ENCODE measurements at regions not wholly inside any gene's neighbourhood (a gene's known extent, or its start where the extent isn't known, plus 50 kb on each side); places are given as distances from the start of the nearest gene placed in this dataset.
"Not testable (repeated sequence)": the region's sequence is repeated elsewhere in the genome, so short reads cannot be mapped to it uniquely, and the experiment has no call there.

- Histone ChIP-seq H3K4me1 (no peaks in the 10 kb centered on the region), H3K4me3 (no peak overlapping the region), H3K36me3 (no peaks in the 10 kb centered on the region), H3K27ac (no peak overlapping the region), H3K27me3 (no peaks in the 10 kb centered on the region), H3K9me3 (no peaks in the 10 kb centered on the region)
- no peak for DNase-seq (ENCODE audit: low spot score)
- TF ChIP-seq, protein P1, sequence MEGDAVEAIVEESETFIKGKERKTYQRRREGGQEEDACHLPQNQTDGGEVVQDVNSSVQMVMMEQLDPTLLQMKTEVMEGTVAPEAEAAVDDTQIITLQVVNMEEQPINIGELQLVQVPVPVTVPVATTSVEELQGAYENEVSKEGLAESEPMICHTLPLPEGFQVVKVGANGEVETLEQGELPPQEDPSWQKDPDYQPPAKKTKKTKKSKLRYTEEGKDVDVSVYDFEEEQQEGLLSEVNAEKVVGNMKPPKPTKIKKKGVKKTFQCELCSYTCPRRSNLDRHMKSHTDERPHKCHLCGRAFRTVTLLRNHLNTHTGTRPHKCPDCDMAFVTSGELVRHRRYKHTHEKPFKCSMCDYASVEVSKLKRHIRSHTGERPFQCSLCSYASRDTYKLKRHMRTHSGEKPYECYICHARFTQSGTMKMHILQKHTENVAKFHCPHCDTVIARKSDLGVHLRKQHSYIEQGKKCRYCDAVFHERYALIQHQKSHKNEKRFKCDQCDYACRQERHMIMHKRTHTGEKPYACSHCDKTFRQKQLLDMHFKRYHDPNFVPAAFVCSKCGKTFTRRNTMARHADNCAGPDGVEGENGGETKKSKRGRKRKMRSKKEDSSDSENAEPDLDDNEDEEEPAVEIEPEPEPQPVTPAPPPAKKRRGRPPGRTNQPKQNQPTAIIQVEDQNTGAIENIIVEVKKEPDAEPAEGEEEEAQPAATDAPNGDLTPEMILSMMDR (IDR thresholded peaks at IDR 0.05) = no peak
These were observed 258.6 kb downstream of the KTN1 start for GRCh38 chr14:55838529-55839052.

DNA sequence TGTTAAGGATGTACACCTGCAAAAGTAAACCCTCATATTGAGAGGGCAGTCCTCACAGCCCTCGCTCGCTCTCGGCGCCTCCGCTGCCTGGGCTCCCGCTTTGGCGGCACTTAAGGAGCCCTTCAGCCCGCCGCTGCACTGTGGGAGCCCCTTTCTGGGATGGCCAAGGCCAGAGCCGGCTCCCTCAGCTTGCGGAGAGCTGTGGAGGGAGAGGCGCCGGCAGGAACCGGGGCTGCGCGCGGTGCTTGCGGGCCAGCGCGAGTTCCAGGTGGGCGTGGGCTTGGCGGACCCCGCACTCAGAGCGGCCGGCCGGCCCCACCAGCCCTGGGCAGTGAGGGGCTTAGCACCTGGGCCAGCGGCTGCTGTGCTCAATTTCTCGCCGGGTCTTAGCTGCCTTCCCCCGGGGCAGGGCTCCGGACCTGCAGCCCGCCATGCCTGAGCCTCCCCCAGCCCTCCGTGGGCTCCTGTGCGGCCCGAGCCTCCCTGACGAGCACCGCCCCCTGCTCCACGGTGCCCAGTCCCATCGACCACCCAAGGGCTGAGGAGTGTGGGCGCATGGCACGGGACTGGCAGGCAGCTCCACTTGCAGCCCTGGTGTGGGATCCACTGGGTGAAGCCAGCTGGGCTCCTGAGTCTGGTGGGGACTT, 259.4 kb downstream of the KTN1 start:
- not testable (repeated sequence) for H3K9me3 ChIP-seq; H3K27me3 ChIP-seq; H3K27ac ChIP-seq; H3K36me3 ChIP-seq; H3K4me1 ChIP-seq; H3K4me3 ChIP-seq; DNase-seq (ENCODE audit: low spot score)

DNA sequence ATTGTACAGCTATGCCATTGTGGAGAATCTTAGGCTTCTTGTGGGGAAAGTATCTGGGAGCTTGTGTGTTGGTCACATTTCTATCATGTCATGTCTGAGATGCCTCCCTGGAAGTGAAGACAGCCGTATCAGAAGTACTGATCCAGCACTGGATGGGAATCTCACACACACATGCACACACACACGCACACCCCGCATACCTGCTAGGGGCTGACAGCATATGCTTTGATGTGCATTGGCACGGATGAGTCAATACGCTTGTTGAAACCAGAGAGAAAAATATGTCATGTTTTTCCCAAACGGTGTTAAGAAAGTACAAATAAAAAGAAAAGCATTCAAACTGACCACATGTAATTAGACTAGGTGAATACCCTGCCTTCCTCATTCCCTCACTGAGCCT, 260.8 kb downstream of the KTN1 start:
- Histone ChIP-seq H3K27me3 (no peaks in the 10 kb centered on the region), H3K36me3 (no peaks in the 10 kb centered on the region), H3K4me1 (no peaks in the 10 kb centered on the region), H3K9me3 (peaks cover 0 to 11% of the 10 kb centered on the region in 2 donors), H3K27ac (no peak overlapping the region), H3K4me3 (no peak overlapping the region)
- no peak for DNase-seq (ENCODE audit: low spot score)
- TF ChIP-seq, protein P1 (IDR thresholded peaks at IDR 0.05) = no peak

- Histone ChIP-seq H3K27ac (no peak overlapping the region), H3K27me3 (no peaks in the 10 kb centered on the region), H3K9me3 (peaks cover 0 to 11% of the 10 kb centered on the region in 2 donors), H3K4me1 (no peaks in the 10 kb centered on the region), H3K4me3 (no peak overlapping the region), H3K36me3 (no peaks in the 10 kb centered on the region)
- no peak for DNase-seq (ENCODE audit: low spot score)
- TF ChIP-seq, protein P1 (IDR thresholded peaks at IDR 0.05) = no peak
These were observed 261.6 kb downstream of the KTN1 start for GRCh38 chr14:55841625-55842024.

DNA sequence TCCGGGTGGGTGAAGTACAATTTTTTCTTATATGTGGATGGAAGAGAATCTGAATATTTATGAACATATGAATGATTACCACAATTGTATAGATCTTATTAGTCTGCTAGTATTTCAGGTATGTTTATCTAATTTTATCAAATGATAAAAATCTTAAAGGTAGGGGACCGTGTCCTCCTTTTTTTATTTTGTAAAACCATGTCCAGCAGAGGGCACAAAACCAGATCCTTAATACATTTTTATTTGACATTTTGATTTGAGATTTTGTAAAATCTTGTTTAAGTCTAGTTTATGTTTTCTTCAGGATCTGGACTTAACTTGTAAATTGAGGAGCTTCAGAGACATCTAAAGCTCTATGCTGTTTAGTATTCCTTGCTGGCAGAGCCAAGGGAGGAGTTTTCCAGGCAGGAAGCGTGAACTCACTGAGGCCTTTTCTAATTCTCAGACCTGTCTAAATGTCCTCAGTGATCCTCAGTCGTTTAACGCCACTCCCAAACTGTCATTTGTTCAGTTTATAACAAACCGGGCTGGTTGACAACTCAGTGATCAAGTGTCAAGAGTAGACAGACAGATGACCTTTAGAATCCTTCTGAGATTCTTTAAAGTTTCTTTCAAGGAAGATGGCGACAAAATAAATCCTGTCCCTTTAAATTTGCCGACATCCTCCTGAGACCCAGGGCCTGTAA, 263.9 kb downstream of the KTN1 start:
- Histone ChIP-seq H3K4me1 (no peaks in the 10 kb centered on the region), H3K27ac (no peak overlapping the region), H3K27me3 (no peaks in the 10 kb centered on the region), H3K4me3 (no peak overlapping the region), H3K9me3 (peaks cover 0 to 11% of the 10 kb centered on the region in 2 donors), H3K36me3 (no peaks in the 10 kb centered on the region)
- DNase-seq (ENCODE audit: low spot score) = no peak
- TF ChIP-seq, protein P1 (IDR thresholded peaks at IDR 0.05) = no peak

DNA sequence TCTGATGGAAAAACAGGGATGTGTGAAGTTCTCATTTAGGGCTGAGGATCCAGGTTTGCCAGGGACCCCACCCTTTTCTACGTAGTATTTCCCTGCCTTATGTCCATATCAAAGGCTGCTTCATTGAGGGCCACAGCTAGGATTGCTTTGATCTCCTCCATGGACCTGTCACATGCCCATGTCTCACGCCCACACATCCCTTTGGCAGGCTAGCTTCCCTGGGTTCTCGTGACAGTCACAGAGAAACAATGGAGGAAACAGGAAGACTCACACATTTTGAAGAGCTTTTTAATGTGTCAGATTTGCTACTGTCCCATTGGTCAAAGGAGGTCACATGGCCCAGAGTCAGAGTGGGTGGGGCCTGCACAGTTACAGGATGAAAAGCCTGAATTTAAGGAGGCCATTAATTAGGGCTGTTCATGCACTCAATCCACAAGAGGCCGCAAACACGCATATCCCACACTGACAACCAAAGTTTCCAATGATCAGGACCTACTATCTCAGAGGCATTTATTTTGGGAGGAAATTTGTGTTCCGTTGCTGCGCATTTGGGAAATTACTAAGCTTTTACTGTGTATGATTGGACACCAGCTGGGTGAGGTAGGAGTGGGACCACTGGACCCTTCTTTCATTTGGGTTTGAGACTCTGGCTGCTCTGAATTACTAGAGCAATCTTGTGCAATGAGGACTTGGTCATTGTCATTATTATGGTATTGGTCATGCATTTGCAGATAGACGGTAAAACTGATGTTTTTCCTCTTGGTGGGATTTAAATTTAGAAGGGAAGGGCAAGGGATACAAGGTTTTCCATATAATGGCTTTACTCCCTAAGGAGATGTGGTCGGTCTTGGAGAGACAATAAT, 266.2 kb downstream of the KTN1 start:
- peaks cover 0 to 7% of the 10 kb centered on the region in 2 donors for H3K4me1 ChIP-seq
- no peaks in the 10 kb centered on the region for H3K27me3 ChIP-seq
- no peak overlapping the region for H3K4me3 ChIP-seq
- H3K9me3 ChIP-seq = peaks cover 0 to 11% of the 10 kb centered on the region in 2 donors
- no peak for DNase-seq (ENCODE audit: low spot score)
- H3K27ac ChIP-seq = peak overlapping the region; percentile 21 to 32
- H3K36me3 ChIP-seq = no peaks in the 10 kb centered on the region
- TF ChIP-seq, protein P1 (IDR thresholded peaks at IDR 0.05) = no peak

Measured in right atrium auricular region (tissue), 2 donors.